ENCODE measurements at regions not wholly inside any gene's neighbourhood (a gene's known extent, or its start where the extent isn't known, plus 50 kb on each side); places are given as distances from the start of the nearest gene placed in this dataset.

DNA sequence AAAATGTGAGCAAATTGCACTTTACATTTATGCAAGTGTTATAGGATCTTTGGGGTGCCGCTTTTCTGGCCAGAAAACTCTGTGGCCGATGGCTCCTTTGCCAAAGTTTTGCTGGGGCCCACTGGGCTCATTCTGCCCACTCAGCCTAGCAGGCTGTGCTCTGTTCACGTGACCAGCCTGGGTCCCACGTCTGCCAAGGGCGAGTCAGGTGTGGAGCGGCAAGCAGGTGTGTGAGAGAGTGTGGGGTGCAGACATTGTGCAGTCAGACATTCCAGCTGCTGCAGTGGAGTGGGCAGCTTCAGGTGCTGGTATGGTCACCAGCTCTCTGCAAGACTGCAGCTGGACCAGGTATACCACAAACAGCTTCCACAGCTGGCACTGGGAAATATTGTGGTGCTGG, 2305.7 kb downstream of the PCDH9 start:
- TF ChIP-seq, protein P1, sequence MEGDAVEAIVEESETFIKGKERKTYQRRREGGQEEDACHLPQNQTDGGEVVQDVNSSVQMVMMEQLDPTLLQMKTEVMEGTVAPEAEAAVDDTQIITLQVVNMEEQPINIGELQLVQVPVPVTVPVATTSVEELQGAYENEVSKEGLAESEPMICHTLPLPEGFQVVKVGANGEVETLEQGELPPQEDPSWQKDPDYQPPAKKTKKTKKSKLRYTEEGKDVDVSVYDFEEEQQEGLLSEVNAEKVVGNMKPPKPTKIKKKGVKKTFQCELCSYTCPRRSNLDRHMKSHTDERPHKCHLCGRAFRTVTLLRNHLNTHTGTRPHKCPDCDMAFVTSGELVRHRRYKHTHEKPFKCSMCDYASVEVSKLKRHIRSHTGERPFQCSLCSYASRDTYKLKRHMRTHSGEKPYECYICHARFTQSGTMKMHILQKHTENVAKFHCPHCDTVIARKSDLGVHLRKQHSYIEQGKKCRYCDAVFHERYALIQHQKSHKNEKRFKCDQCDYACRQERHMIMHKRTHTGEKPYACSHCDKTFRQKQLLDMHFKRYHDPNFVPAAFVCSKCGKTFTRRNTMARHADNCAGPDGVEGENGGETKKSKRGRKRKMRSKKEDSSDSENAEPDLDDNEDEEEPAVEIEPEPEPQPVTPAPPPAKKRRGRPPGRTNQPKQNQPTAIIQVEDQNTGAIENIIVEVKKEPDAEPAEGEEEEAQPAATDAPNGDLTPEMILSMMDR (IDR thresholded peaks at IDR 0.05), result no peak
- no peak for TF ChIP-seq POLR2A (IDR thresholded peaks at IDR 0.05)

Data from gastroesophageal sphincter (tissue), 3 donors.